GM19240 (cell line): ENCODE measurements at regions not wholly inside any gene's neighbourhood (a gene's known extent, or its start where the extent isn't known, plus 50 kb on each side); places are given as distances from the start of the nearest gene placed in this dataset.
"Not testable (repeated sequence)": the region's sequence is repeated elsewhere in the genome, so short reads cannot be mapped to it uniquely, and the experiment has no call there.

Experiments used
- DNase-seq: peaks from one replicate; pipeline ENCODE4 v3.0.0; 2011; ENCODE audit warnings: low spot score; ENCODE audit not compliant: insufficient read length

DNA sequence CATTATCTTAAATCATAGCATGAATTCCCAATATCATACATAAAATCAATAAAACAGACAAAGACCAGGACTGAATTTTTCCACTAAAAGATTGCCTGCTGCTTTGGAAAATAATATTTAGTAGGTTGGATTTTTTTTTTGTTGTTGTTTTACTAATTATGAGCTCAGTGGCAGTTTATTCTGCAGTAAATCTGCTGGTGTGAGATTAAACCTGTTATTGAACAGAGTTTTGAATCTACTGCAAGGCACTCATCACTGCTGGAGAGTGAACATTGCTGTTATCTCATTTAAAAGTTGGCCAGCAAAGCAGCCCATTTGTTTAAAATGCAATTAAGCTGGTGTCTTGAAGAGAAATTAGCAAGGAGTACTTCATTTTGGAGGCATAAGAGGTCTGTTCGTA lies 986.1 kb downstream of the ADGRL2 start:
- DNase-seq: no peak

DNA sequence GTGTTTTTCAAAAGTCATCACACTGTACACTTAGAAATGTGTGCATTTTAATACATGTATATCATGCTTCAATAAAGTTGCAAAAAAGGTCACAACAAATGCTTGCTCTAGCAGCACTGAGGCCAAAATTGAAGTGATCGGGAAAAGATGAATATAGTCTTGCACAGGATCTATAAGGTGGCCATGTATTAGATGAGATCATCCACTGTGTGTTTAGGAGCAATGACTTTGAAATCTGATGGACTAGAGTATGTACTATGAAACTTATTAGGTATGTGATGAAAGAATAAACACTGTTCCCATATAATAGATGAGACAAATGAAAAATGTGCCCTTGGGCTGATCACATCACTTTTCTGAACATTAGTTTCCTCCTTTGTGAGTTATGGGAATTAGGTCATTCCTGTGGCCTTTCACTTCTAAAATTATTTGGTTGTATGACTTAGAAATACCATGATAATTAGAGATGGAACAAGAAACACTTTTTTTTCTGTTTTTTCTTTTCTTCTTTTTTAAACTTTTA lies 984.6 kb downstream of the ADGRL2 start:
- no peak for DNase-seq

DNA sequence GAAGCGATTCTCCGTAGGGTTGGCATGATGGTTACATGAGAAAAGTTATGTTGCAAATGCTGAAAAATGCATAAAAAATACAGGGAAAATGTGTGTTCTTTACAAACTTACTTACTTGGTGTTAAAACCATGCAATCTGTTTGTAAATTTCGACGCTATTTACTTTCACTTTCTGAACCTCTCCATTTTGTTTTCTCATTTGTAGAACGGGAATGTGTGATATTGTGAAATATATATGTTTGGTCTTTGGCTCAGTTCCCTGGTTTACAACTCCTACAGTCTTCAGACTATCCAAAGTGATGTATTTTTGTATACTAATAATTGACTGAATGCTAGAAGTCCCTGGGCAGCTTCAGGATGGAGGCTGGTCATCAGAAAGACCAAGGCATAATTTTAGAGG lies 982.3 kb downstream of the ADGRL2 start:
- no peak for DNase-seq

DNA sequence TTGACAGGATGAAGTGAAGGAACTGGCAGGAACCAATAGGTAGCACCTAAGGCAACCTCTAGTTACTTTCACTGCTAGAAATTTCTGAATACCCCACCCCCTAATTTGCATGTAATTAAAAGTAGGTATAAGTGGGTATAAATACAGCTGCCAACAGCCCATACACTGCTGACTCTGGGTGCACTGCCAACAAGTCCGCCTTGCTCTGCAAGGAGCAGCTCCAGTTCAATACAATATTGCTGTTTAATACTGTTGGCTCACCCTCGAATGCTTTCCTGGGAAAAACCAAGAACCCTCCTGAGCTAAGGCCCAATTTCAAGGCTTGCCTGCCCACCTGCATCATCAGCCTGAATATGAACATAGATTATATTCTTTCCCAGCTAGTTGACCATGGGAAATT lies 981.9 kb downstream of the ADGRL2 start:
- DNase-seq: no peak

DNA sequence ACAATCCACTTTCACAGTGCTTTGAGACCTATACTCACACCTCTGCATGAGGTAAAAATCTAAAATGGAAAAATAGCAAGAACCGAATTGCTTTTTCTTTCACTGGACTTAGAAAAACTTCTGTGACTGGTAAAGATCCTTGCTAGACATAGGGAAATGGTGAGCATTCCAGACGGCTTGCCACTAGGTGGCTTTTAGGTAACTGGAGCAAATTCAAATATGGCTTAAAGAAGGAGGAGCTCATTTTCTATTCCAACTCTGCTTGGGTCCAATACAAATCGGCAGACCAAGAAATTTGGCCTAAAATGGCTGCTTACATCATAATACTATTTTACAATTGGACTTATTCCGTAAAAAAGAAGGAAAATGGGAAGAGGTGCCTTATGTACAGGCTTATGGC lies 977.9 kb downstream of the ADGRL2 start:
- DNase-seq: no peak

DNA sequence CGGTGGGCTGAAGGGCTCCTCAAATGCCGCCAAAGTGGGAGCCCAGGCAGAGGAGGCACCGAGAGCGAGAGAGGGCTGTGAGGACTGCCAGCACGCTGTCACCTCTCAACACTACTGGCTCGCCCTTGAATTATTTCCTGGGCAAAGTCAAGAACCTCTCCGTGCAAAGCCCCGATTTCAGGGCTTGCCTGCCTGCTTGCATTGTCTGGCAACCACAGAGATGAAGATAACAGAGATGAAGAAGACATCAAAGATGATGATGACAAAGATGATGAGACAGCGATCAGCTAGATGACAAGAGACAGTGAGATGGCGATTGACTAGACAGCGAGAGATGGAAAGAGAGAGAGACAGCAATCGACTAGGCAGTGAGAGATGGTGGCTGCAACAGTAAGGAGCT lies 976.5 kb downstream of the ADGRL2 start:
- DNase-seq: no peak

DNA sequence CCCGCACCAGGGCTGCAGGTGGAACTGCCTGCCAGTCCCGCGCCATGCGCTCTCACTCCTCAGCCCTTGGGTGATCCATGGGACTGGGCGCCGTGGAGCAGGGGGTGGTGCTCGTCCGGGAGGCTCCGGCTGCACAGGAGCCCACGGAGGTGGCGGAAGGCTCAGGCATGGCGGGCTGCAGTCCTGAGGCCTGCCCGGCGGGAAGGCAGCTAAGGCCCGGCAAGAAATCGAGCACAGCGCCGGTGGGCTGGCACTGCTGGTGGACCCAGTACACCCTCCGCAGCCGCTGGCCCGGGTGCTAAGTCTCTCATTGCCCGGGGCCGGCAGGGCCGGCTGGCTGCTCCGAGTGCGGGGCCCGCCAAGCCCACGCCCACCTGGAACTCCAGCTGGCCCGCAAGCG lies 976.0 kb downstream of the ADGRL2 start:
- not testable (repeated sequence) for DNase-seq

DNA sequence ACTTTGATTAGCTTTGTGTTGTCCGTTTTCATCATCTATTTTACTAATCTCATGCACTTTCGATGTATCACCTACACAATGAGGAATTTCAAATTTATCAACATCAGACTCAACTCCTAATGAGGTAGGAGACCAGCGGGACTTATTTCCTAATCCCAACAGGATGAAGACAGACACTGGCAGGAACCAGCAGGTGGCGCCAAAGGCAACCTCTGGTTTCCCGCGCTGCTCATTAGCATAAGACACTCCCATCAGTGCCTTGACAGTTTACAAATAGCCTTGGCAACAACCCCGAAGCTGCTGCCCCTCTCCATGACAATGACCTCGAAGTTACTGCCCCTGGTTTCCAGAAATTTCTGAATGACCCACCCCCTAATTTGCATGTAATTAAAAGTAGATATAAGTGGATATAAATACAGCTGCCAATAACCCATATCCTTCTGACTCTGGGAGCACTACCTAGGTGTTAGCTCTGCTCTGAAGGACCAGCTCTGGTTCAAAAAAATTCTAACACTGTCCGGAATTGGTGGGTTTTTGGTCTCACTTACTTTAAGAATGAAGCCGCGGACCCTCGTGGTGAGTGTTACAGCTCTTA lies 974.8 kb downstream of the ADGRL2 start:
- DNase-seq: no peak

DNA sequence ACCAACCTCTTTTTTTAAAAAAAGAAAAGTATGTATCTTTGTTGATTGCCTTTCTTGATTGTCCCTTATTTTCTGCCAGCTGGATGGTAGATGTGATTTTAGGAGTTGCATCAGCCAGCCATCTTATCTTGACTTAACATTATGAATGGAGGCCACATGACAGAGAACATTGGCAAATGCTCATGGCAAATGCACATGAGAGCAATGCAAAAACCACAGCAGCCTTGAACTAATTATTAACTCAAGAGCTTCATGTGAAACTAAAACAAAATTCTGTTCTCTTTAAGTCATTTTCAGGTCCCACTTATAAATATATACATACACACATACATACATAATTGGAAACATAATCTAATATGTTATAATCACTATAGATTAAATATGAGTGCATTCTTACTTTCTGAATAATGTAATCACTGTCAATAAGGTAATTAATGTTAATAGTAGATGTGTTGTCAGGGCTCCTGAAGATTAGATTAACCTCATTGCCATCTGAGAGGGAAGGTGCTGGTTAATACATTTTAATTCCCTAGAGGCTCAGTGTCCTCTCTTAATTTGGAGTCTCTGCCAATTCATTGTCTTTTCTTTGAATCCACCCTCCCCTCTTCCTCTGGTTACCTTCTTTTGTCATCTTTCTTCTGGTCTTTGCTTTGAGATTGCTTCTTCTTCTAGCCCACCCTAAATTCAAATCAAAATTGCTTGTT lies 962.2 kb downstream of the ADGRL2 start:
- no peak for DNase-seq

DNA sequence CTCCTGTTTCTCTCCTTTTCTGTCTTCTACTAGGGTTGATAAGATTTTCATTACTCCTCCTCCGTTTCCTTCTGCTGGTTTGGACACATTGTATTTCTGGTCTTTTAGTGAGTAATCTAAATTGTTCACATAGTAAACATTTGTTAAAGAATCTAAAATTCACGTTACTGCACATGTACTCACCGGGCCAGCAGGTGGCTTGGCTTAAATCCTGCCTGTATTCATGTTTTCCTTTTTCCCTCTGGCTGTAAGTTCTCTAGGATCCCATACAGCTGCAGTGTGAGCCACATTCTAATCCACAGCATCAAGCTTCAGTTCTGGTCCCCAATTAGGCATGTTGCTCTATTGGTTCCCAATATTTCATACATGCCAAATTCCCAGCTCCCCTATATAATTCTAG lies 958.3 kb downstream of the ADGRL2 start:
- DNase-seq: no peak

DNA sequence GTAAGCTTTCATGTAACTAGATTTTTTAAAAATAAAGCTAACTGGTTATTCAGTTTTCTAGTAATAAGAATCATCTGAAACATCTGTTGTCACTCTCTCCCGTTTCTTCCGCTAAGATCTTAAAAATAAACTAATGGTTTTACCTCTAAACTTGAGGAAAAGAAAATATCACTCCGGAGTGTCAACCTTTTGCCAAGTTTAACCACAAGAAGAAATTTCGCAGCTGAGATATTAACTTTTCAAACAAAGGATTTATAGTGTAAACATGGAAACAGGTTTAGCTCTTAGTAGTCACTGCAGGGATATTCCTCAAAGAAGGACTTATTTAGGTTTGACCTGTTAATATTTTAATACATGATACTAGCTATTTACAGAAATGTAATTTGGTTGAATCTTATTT lies 954.9 kb downstream of the ADGRL2 start:
- DNase-seq: no peak

DNA sequence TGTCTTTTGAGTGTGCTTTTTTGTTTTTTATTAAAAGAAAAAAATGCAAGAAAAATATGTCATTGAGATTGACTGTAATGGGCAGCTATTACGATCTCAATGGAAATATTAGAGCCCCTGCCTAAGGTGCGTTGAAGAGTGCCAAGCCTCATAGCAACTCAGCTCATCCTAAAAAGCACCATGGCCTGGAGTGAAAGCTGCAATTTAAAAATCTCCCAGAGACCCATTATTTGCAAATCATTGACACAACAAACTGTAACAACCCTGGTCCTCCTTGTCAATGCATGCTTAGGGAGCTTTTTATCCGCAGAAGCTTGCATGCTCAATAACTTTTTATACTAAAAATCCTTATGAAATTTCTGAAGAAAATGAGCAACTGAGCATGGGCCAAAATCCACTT lies 954.5 kb downstream of the ADGRL2 start:
- DNase-seq: no peak

DNA sequence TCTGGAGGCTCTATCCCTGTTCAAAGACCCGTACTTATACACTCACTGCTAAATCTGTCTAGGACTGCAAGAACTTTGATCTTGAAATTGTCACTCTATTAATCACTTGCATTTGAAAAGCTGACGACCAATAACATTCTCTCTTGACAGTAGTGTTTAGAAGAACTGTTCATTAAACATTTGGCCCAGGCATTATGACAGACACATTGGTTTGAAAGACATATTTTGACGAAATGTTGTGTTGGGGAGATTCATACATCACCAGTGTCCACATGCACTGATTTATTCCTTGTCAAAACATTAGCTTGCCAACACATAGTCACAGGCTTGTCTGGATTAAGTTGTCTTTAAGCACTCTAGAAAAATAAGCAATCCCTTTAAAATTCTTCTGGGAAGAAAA lies 951.3 kb downstream of the ADGRL2 start:
- DNase-seq: no peak

DNA sequence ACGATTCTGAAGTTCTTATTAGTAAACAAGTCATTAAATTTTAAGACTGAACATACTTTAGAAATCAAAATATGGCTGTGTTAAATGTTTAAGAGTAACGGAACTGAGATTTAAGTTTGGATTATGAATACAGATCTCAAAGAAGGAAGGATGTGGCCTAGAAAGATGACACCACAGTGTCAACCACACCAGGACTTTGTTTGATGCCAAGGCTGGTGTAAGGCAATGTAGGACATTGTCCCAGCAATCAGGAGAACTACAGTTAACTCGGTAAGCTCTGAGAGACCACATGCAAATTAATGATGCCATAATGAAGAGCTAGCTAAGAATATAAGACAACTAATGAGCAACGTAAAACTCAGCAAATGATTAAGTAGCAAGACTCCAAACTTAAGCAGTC lies 932.9 kb downstream of the ADGRL2 start:
- no peak for DNase-seq

DNA sequence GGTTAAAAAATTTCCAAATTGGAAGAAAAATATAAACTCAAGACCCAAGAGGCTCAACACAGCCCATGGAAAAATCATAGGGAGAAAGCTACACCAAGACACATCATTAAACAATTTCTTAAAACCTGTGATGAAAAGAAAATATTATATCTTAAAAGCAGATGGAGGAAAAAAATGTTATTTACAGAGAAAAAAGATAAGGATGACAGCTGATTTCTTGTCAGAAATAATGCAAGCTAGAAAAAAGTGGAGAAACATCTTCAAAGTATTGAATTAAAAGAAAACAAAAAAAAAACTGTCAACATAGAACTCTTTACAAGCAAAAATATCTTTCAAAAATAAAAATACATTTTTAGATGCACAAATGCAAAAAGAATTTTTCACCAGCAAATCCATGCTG lies 930.5 kb downstream of the ADGRL2 start:
- DNase-seq: no peak

DNA sequence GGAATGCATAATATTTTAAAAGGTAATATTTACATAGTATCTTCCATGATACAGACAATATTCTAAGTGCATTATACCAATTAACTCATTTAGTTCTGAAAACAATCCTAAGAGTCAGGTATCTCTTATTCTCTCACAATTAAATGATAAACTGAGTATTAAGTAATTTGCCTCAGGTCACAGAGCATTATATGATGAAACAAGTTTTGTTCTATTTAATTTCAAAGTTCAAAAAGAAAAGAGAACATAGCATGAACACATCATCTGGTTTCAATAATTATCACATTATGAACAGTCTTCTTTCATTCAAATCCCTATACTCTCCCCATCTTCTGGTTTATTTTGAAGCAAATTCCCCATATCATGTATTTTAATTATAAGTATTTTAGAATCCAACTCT lies 927.5 kb downstream of the ADGRL2 start:
- DNase-seq: no peak

DNA sequence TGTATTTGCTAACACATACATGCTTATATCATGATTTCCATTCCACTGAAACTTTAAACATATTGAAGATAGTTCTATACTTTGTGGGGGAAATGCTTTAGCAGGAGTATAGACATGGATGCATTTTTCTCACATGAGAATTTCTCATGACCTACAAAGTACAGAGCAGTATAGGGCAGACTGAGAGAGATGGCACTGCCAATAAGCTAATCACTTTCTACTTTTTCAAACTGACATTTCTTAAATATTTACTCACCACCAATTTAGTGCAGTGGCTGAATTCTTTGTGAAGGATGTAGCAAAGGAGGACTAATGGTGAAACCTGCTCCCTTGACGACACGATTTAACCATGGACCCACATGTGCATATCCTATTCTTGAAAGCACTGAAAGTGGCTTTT lies 923.5 kb downstream of the ADGRL2 start:
- DNase-seq: no peak

DNA sequence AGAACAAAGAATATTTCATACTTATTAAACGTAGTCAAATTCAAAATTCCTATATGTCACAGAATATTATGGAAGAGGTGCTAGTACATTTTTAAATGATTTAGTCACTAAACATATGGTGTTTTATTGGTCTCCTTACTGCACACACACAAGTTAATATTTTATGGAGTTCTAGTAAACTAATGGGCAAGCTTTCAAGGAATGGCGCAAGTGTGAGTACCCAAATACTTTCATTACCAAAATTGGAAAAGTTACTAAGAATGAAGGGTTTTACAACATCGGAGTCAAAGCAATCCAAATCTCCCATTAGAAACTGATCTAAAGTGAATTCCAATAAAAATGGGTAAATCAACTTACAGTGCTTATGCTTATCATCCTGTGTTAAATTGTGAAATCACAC lies 921.9 kb downstream of the ADGRL2 start:
- no peak for DNase-seq

DNA sequence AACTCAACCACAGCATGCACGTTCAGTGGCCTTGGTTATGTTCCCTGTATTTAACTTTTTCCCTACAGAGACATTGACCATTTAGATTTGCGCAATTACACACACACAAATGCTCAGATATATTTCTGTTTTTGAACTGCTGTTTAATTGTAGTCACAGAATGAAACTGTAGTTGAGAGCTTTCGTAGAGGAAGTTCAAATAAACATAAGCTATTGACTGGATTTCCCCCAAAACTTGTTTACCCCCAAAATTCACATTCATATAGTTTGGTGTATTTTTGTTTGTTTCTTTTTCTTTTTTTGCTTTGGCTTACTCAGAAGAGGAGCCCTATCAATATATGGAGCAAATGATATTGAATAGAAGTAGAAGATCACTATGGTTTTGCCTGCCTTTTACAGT lies 921.0 kb downstream of the ADGRL2 start:
- DNase-seq: no peak

DNA sequence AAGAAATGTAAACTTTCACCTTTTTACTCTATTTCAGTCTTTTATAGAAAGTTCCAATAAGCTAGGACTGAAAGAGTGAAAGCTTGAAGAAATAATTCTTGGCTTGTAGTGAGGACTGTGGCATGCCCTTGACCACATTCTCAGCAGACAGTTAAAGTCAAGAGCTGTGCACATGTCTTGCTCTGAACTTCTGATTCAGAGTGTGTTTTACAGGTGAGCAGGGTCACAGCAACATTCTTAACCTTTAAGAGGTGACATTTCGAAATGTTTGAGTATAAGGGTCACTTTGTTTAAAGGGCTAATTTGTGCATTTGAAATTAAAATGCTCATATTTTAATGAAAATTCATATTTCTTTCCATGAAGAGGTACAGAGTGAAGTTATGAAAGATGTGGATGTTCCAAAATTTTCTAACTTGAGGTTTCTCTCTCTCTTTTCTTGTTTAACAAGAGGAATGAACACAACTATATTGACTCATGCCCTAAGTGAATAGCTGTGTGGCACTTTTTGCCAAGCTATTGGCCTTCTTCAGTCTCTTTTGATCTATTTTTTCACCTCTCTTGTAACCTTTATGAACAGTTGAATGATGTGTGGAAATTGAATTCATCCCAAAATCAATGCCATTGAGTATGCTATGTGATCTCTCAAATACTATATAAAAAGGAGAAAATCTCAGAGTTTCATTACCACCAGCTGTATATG lies 918.1 kb downstream of the ADGRL2 start:
- DNase-seq: no peak

DNA sequence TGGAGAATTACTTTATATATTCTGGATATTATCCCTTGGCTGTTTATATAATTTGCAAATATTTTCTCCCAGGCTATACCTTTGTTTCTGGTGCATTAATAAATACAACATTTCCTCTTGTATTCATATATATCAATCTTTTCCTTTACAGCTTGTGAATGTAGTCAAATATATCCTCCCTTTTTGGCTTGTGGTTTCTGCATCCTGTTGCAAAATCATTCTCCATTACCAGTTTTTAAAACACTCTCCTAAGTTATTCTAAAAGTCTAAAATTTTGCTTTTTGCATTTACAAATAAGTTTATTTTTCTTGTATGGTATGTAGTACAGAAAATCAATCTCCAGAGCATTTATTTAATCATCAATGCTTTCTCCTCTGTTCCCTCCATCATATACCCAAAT lies 909.4 kb downstream of the ADGRL2 start:
- DNase-seq: no peak

DNA sequence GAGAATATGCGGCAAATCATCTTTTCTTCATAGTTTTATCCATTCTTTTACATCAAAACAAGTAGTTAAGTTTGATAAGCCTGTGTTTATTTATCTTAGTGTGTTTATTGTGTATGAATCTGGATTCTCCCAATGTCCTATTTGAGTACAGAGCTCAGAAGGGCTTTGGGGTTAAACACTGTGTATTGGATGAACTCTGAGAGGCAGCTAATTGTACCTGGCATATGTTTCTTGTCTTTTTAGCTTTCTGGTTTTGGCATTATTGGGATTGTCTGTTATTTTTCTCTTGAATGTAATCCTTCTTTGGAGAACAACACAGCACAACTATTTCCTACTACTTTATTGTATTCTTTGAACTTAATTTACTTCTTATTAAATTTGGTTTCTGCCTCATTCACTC lies 906.9 kb downstream of the ADGRL2 start:
- DNase-seq: no peak

DNA sequence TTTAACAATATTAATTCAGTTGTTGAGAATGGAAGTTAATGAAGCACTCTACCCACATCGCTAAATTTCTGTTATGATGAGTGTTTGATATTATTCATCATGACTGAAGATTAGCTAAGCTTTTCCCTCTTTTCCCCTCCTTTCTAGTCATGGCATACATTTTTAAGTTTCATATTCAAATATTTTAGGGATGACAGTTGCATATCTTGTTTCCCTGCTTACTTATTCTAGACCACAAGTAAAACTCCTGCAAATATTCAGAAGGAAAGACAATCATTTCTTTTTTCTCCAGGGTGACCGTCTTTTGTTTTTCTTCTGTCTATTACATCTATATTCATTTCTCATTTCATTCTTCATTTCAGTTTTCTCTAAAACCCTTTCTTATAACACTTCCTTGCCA lies 906.0 kb downstream of the ADGRL2 start:
- DNase-seq: no peak
